ENCODE measurements at regions not wholly inside any gene's neighbourhood (a gene's known extent, or its start where the extent isn't known, plus 50 kb on each side); places are given as distances from the start of the nearest gene placed in this dataset.
"Not testable (repeated sequence)": the region's sequence is repeated elsewhere in the genome, so short reads cannot be mapped to it uniquely, and the experiment has no call there.

DNA sequence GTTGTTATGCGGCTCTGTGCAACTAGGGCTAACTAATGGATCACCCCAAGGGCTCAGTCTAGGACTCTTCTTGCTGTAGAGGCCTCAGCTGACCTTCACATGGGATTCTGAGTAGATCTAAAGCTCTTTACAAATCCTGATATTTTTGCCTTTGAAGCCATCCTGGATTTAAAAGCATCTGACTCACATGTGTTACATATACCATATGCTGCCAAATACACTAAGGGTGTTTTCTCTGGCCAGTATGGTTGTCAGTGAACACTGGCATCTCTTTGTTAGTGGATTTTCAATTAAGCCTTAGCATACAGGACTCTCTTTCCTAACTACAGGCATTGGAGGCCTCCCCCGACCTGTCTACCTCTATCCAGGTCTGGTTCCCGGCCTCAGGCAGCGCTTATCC is 992.8 kb upstream of the FANCL start:
- Histone ChIP-seq H3K4me2 (no peak overlapping the region), H3K9me3 (ENCODE audit: insufficient read depth, low read depth) (0 out of 2 replicates have a peak, but pooled peaks cover 7% of the 10 kb centered on the region), H3K9me2 (ENCODE audit: insufficient read depth) (no peaks in the 10 kb centered on the region), H3K4me3 (no peak overlapping the region), H3F3A (ENCODE audit: insufficient read depth, low read depth) (no peaks in the 10 kb centered on the region), H3K79me2 (ENCODE audit: low read depth) (no peaks in the 10 kb centered on the region), H3K36me3 (ENCODE audit: low read depth) (no peaks in the 10 kb centered on the region), H3K4me1 (replicated peaks; ENCODE audit: insufficient read depth) (0 out of 2 replicates have a peak, but pooled peaks cover 5% of the 10 kb centered on the region), H4K20me1 (ENCODE audit: insufficient read depth) (no peaks in the 10 kb centered on the region), H3K27me3 (ENCODE audit: insufficient read depth, low read depth) (no peaks in the 10 kb centered on the region), H3K27ac (no peak overlapping the region), H2AFZ (no peak overlapping the region)
- BruUV-seq (replicated peaks), result no TSS peak
- POLR2A ChIA-PET (ENCODE audit: unreplicated experiment), result no interaction called here
- intact Hi-C loops (cut with micrococcal nuclease; ENCODE audit: unreplicated experiment), result no loop called here
- no peak for DNase-seq
- CTCF ChIA-PET, result no interaction called here
- TF ChIP-seq, protein P1, sequence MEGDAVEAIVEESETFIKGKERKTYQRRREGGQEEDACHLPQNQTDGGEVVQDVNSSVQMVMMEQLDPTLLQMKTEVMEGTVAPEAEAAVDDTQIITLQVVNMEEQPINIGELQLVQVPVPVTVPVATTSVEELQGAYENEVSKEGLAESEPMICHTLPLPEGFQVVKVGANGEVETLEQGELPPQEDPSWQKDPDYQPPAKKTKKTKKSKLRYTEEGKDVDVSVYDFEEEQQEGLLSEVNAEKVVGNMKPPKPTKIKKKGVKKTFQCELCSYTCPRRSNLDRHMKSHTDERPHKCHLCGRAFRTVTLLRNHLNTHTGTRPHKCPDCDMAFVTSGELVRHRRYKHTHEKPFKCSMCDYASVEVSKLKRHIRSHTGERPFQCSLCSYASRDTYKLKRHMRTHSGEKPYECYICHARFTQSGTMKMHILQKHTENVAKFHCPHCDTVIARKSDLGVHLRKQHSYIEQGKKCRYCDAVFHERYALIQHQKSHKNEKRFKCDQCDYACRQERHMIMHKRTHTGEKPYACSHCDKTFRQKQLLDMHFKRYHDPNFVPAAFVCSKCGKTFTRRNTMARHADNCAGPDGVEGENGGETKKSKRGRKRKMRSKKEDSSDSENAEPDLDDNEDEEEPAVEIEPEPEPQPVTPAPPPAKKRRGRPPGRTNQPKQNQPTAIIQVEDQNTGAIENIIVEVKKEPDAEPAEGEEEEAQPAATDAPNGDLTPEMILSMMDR (conservative IDR thresholded peaks at IDR 0.05), result no peak
- no peak for TF ChIP-seq EZH2 (IDR thresholded peaks at IDR 0.05; ENCODE audit: low read depth)

DNA sequence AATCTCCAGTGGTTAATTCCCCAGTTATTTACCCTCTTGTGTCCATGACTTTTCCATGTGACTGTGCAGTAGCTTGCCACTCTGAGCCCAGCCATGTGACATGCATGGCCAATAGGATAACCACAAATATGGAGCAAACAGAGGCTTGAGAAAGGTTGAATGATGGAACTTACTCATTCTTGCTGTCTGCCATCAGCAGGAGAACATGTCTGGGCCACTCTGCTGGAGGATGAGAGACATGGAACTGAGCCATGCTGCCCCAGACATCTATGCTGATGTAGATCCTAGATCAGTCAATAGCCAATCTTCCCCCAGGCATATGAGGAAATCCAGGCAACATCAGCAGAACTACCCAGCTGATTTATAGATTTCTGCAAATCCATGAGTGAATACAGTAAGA is 992.3 kb upstream of the FANCL start:
- no peaks in the 10 kb centered on the region for H4K20me1 ChIP-seq (ENCODE audit: insufficient read depth)
- POLR2A ChIA-PET (ENCODE audit: unreplicated experiment), result no interaction called here

DNA sequence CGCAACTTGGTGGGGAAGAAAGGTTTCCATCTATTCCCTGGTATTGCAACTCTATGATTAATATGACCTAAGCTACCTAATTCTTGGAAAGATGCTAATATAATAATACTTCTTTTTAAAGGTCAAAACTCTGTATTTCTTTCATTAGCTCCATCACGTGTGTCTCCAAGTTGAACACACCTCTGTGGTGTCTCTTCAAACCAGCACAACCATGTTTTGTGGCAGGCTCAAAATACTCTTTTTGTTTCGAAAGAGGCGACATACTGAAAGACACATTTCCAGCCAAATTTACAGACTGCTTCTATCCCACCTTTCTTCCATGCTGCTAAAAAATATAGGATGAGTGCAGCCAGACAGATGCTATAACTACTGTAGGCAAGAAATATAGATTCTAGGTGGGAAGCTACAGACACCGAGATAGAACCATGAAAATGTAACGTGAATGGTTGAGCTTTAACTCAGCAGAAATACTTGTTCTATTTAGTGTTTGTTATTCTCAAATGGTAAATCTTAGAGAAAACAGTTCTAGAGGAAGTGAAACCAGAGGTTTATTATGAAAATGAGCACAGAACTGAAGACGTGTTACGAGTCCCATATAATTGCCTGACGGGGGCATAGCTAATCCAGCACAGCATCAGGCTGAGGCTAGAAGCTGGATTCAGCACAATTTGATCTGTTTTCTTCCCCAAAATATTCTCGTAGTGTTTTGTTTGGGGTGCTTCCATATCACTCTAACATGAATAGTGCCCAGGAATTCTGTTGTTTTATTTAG is 991.5 kb upstream of the FANCL start:
- CTCF ChIA-PET, result no interaction called here
- H3K4me1 ChIP-seq (replicated peaks; ENCODE audit: insufficient read depth), result 0 out of 2 replicates have a peak, but pooled peaks cover 5% of the 10 kb centered on the region
- no peak overlapping the region for H2AFZ ChIP-seq
- DNase-seq, result no peak
- no peak overlapping the region for H3K4me2 ChIP-seq
- no peaks in the 10 kb centered on the region for H3F3A ChIP-seq (ENCODE audit: insufficient read depth, low read depth)
- H3K36me3 ChIP-seq (ENCODE audit: low read depth), result no peaks in the 10 kb centered on the region
- H4K20me1 ChIP-seq (ENCODE audit: insufficient read depth), result no peaks in the 10 kb centered on the region
- intact Hi-C loops (cut with micrococcal nuclease; ENCODE audit: unreplicated experiment), result no loop called here
- no TSS peak for BruUV-seq (replicated peaks)
- H3K9me3 ChIP-seq (ENCODE audit: insufficient read depth, low read depth), result 0 out of 2 replicates have a peak, but pooled peaks cover 4% of the 10 kb centered on the region
- no peaks in the 10 kb centered on the region for H3K27me3 ChIP-seq (ENCODE audit: insufficient read depth, low read depth)
- POLR2A ChIA-PET (ENCODE audit: unreplicated experiment), result interaction anchor here (0.6 kb wide), 1 partner anchor 686 kb away, joined by 5 read pairs; no protein-coding TSS in a partner anchor
- no peak overlapping the region for H3K27ac ChIP-seq
- no peaks in the 10 kb centered on the region for H3K9me2 ChIP-seq (ENCODE audit: insufficient read depth)
- no peak overlapping the region for H3K4me3 ChIP-seq
- no peak for TF ChIP-seq EZH2 (IDR thresholded peaks at IDR 0.05; ENCODE audit: low read depth)
- TF ChIP-seq, protein P1 (conservative IDR thresholded peaks at IDR 0.05), result no peak
- H3K79me2 ChIP-seq (ENCODE audit: low read depth), result no peaks in the 10 kb centered on the region

More for the DNA sequence above, 992.3 kb upstream of the FANCL start:
- no peaks in the 10 kb centered on the region for H3K9me2 ChIP-seq (ENCODE audit: insufficient read depth)
- BruUV-seq (replicated peaks), result no TSS peak
- H3K36me3 ChIP-seq (ENCODE audit: low read depth), result no peaks in the 10 kb centered on the region
- H3K4me1 ChIP-seq (replicated peaks; ENCODE audit: insufficient read depth), result 0 out of 2 replicates have a peak, but pooled peaks cover 5% of the 10 kb centered on the region
- CTCF ChIA-PET, result no interaction called here
- TF ChIP-seq EZH2 (IDR thresholded peaks at IDR 0.05; ENCODE audit: low read depth), result no peak
- TF ChIP-seq, protein P1 (conservative IDR thresholded peaks at IDR 0.05), result no peak
- no peaks in the 10 kb centered on the region for H3K79me2 ChIP-seq (ENCODE audit: low read depth)
- H3K27me3 ChIP-seq (ENCODE audit: insufficient read depth, low read depth), result no peaks in the 10 kb centered on the region
- no peak overlapping the region for H3K4me2 ChIP-seq
- no peak overlapping the region for H3K4me3 ChIP-seq
- intact Hi-C loops (cut with micrococcal nuclease; ENCODE audit: unreplicated experiment), result no loop called here
- no peaks in the 10 kb centered on the region for H3F3A ChIP-seq (ENCODE audit: insufficient read depth, low read depth)
- no peak for DNase-seq
- H2AFZ ChIP-seq, result no peak overlapping the region
- no peak overlapping the region for H3K27ac ChIP-seq
- H3K9me3 ChIP-seq (ENCODE audit: insufficient read depth, low read depth), result 0 out of 2 replicates have a peak, but pooled peaks cover 7% of the 10 kb centered on the region

DNA sequence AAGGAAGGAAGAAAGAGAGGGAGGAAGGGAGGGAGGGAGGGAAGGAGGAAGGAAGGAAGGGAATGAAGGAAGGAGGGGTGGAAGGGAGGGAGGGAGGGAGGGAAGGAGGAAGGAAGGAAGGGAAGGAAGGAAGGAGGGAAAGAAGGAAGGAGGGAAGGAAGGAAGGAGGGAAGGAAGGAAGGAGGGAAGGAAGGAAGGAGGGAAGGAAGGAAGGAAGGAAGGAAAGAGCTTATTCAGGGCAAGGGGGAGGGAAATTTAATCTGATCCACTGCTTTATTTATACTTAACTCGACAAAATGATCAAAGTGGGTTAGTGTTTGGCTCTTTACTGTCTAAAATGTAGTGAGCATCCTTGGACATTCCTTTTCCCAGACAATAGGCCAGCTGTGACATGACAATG is 985.2 kb upstream of the FANCL start:
- H4K20me1 ChIP-seq (ENCODE audit: insufficient read depth); H3K79me2 ChIP-seq (ENCODE audit: low read depth); H3K4me3 ChIP-seq; H3K4me2 ChIP-seq; CTCF ChIA-PET; BruUV-seq (replicated peaks); H3K9me3 ChIP-seq (ENCODE audit: insufficient read depth, low read depth); H3K4me1 ChIP-seq (replicated peaks; ENCODE audit: insufficient read depth); POLR2A ChIA-PET (ENCODE audit: unreplicated experiment); H3K27ac ChIP-seq; DNase-seq; H3F3A ChIP-seq (ENCODE audit: insufficient read depth, low read depth); H2AFZ ChIP-seq; intact Hi-C loops (cut with micrococcal nuclease; ENCODE audit: unreplicated experiment); H3K27me3 ChIP-seq (ENCODE audit: insufficient read depth, low read depth); H3K36me3 ChIP-seq (ENCODE audit: low read depth); H3K9me2 ChIP-seq (ENCODE audit: insufficient read depth): not testable (repeated sequence)

Measured in PC-9 (cell line).